NCI-H2081 treated with DMSO at 0.1 percent for 48 hours (cell line): ENCODE measurements at regions not wholly inside any gene's neighbourhood (a gene's known extent, or its start where the extent isn't known, plus 50 kb on each side); places are given as distances from the start of the nearest gene placed in this dataset.

Experiments
- DNase-seq: peaks from one replicate; lab custom pipeline; 2025; lab: John Stamatoyannopoulos, UW

DNA sequence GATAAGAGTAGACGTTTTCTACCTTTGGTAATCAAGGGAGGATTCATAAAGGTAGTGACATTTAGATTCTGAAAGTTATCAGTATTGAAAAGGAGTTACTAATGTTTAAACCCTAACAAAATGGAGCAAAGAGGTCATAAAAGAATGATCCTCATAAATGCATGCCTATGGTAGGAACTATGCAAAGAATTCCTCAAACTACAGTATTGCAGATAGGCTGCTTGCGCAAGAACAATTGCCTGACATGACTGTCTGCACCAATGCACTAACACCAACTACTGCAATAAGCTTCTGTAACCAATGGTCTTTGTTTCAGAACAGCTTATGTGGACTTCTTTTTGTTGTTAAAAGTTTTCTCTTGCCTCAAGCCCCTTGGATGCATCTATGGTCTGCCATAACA is 597.3 kb upstream of the ADGRL4 start:
- DNase-seq = no peak

DNA sequence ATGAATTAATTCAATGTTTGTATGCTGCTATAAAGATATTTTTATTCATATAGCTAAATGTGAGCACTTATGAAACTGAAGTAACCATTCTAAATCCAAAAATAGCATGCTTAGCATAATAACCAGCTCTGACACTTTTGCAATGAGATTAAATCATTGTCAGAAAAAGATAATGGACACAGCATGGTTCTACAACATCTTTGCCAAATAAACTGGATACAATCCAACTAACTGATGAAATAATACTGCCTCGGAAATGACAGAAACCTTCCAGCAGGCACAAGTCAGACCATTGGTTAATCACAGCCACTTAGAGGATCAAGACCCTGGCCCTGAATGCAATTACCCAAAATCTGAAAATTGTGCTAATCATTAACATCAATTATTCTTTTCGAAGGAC is 592.7 kb upstream of the ADGRL4 start:
- DNase-seq = no peak

DNA sequence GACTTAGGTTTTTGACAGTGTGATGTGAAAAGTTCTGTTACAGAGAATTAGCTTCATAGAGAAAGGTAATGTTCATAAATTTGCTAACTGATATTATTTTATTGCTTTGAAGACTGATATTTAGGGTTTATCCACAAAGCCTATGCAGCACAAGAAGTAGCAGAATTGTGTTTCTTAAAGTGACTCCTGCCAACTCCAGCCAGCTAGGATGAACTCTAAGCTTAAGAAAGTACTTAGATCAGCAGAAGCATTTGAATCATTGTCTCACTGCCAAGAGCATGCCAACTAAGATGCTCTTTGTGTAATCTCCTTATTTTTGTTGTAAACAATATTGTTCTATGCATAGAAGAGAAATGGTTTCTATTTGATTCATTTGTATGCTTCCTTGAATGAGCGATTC is 589.4 kb upstream of the ADGRL4 start:
- no peak for DNase-seq

DNA sequence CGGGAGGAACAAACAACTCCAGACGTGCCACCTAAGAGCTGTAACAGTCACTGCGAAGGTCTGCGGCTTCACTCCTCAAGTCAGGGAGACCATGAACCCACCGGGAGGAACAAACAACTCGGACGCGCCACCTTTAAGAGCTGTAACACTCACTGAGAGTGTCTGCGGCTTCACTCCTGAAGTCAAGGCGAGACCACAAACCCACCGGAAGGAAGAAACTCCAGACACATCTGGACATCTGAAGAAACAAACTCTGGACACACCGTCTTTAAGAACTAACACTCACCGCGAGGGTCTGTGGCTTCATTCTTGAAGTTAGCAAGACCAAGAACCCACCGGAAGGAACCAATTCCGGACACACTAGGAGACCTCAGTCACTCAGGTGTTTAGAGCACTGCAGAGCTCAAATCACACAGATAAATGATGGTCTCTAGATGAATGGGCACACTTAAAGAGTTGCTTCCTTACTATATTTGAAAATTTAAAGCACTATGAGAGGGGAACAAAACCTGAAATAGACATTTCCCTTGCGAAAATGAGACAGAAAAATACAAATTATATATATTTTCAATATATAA is 587.7 kb upstream of the ADGRL4 start:
- DNase-seq = no peak

DNA sequence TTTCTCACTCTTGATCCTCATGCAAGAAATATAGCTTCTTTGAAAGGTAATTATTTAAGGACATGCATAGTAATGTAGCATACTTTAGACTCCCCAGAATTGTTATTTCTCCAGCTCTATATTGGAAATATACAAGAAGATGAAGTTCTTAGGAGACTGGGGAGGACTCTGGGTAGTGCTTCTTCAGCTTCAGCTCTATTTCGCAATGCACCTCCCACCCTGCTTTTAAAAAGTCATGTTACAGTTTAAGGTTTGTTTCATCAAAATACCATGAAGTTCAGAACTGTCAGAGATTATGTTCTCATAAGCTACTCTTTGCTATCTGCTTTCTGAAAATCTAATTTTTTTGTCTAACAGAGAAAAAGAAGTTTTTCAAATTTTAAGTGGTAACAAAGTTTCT is 586.2 kb upstream of the ADGRL4 start:
- no peak for DNase-seq

DNA sequence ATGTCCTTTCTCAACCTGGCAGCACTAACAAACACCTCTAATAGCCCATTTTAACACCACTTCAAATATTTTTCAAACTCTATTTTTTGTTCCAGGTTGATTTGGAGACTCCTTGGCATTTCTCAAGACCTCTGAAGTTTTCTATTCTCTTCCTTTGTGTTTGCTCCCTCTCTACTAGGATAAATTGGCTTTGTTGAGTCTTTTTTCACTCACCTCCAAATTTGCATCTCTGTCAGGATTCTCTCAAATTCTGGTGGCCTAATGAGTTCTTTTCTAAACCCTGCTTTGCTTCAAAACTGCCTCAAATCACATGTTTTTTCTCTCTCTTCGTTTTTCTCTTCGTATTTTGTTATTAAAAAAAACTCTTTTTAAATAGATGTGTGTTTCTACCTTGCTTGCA is 582.2 kb upstream of the ADGRL4 start:
- no peak for DNase-seq

DNA sequence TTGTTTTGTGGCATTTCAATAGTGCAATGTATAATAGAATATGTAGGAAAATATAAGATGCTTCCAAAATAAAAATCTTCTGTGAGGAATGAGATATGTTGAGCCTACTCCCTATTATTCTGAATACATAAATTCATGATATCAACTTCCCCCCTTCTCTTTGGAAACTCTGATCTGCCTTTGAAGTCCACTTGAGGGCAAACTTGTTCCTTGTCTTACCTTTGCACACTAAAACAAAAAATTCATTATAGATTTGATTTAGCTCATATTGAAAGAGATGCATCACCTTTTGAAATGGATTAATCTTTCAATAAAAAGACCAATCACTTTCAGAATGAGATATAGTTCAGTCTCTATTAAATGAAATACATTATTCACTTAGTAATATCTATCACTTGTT is 580.7 kb upstream of the ADGRL4 start:
- no peak for DNase-seq

DNA sequence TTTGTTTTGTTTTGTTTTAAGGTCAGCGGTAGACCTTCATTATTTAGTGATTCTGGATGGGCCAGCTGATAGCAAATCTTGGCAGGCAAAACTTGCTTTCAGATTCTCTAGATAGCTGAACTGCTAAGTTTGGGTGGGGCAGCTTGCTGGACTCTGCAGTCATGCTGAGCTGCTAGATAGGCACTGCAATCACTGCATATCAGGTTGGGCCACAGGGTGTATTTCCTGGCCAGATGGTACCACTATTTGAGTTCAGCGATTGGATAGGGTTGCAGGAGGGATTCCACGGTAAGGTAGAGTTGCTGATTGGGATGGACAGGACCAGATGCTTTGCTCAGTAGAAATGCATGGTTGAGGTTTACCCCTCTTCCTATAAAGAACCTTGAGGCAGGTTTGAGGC is 579.3 kb upstream of the ADGRL4 start:
- DNase-seq = no peak

DNA sequence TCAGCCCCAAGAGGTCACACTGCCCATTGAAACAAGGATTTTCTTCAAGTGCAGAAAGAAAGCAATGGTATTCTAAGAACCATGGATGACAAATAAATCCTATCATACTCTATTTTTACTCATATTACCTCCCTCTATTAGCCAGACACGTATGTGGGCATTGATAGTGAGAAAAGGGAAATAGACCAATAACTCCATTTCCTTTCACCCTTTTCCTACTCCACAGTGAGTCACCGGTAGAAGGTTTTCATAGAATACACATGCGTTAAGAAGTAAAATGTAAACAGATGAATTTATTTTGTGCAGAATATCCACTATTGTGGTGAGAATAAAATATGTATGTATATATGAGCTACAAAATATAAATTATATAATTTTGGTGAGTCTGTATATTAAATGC is 568.9 kb upstream of the ADGRL4 start:
- no peak for DNase-seq

DNA sequence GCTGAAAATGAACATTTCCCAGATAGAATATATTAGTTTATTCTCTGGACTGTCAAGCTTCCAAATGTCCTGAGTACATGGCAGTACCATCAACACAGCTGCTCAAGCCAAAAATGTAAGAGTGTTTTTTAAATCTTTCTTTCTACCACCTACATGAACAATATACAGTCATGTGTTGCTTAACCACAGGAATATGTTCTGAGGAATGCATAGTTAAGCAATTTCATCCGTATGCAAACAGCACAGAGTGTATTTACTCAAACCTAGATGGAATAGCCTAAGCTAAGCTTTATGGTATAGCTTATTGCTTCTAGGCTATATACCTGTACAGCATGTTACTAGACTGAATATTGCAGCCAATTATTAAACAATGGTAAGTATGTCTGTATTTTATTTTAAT is 561.9 kb upstream of the ADGRL4 start:
- DNase-seq = no peak

DNA sequence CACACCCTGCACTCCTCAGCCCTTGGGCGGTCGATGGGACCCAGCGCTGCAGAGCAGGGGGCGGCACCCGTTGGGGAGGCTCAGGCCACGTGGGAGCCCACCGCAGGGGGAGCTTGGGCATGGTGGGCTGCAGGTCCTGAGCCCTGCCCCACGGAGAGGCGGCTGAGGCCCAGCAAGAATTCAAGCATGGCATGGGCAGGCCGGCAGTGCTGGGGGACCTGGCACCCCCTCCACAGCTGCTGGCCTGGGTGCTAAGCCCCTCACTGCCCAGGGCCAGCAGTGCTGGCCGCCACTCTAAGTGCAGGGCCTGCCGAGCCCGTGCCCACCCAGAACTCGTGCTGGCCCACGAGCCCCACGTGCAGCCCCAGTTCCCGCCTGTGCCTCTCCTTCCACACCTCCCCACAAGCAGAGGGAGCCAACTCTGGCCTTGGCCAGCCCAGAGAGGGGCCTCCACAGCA is 555.0 kb upstream of the ADGRL4 start:
- no peak for DNase-seq

DNA sequence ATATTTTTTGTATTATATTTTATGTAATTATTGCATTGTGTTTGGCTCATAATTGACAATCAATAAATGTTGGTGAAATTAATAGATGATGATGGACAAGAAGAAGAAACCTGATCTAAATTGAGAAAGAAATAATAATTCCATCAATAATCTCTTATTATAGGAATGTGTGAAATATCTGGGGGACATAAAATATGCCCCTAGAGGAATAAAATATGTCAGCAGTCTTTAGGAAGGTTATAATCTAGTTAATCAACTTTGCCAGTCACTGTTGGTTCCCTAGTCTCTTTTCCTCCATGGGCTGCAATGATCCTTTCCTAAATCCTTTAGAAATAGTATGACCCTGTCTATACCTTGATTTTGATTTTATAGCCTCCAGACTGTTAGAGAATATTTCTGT is 549.7 kb upstream of the ADGRL4 start:
- DNase-seq = no peak

DNA sequence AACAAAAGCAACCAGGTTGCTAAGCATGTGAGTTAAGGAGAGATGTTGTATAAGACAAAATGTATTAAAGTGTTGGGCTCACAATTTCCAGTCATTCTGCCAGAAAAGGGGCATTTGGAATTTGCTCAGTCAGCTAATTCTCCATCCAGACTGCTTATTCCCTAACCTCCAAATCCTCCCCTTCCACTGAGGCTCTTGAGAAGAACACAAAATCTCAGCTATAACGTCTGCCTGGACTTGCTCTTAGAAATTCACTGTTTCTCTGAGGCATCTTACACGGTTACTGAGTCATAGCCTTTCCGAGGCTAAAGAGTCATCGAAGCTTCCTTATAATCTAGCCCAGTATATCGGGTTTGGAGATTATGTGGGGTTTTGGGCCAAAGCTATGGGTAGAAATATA is 548.2 kb upstream of the ADGRL4 start:
- DNase-seq = no peak

DNA sequence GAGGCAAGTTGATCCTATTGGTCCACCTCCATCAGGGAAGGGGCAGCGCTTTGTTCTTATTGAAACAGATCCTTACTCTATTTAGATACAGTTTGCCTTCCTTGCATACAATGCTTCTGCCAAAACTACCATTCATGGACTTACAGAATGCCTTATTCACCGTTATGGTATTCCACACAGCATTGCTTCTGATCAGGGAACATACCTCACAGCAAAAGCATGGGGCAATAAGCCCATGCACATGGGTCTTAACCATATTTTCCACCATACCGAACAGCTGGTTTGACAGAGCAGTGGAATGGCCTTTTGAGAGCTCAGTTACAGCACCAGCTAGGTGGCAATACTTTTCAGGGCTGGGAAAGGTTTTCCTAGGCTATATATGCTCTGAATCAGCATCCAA is 544.8 kb upstream of the ADGRL4 start:
- DNase-seq = no peak

DNA sequence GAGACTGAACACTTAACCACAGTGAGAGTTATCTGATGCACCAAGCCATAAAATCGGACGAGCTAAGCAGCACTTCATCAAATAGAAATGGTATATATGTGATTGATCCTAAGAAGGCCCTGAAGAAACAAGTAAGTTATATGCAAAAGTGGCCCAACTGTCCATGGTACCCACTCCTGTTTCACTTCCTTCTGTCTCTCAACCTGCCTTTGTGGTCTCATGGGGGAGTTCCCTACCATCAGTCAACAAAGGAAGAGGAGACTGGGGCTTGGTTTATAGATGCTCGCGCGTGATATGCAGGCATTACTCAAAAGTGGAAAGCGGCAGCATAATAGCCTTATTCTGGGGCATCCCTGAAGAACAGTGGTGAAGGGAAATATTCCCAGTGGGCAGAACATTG is 543.9 kb upstream of the ADGRL4 start:
- DNase-seq = no peak

DNA sequence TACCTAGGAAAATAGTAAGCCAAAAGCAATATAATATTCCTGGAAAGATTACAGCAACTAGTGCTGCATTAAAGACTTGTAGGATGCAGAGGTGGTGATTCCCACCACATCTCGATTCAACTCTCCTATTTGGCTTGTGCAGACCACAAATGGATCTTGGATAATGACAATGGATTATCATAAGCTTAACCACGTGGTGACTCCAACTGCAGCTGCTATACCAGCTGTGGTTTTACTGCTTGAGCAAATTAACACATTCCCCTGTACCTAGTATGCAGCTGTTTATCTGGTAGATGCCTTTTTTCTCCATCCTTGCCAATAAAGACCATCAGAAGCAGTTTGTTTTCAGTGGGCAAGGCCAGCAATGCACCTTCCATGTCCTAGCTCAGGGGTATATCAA is 542.7 kb upstream of the ADGRL4 start:
- DNase-seq = no peak

DNA sequence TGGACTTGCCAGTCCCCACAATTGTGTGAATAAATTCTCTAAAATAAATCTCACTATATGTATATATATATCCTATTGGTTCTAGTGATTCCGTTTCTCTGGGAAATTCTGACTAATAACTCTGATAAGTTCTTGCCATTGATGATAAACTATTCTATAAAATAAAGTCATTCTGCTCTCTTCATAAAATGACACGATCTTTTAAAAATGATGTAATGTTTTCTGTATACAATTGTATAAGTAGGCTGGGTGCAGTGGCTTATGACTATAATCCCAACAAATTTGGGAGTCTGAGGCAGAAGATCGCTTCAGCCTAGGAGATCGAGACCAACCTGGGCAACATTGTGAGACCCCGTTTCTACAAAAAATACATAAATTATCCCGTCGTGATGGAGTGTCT is 541.0 kb upstream of the ADGRL4 start:
- no peak for DNase-seq

DNA sequence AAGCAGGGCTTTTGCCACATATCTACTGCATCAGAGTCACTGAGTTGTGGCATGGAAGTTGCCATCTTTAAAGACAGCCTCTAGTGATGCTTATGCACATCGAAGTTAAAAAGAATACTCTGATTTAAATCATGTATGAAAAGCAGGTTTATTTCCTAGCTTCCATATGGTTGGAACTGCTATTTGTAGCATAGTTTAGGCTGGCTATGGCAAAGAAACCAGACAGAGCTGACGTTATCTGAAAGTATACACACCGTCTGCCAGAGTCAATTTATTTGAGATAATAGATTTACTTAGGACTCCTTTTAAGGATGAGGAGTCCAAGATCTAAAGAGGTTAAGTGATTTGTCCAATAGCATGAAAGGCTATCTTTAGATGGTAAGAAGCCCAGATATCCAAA is 536.9 kb upstream of the ADGRL4 start:
- DNase-seq = no peak

DNA sequence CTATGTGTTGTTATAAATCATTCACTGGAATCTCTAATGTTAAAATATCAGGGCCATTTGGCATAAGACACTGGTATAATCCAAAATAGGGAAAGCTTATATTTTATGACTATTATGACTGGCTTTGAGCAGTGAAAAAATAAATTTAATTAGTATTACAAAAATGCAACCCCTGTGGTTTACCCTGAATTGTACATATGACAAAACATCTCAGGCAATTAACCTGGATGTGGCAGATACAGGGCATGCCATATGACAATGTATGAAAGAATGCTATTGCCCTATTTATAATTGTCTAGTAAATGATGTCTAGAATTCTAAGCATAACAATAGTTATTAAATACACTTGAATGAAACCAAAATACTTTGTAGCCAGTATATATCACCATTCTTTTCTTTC is 532.5 kb upstream of the ADGRL4 start:
- DNase-seq = no peak

DNA sequence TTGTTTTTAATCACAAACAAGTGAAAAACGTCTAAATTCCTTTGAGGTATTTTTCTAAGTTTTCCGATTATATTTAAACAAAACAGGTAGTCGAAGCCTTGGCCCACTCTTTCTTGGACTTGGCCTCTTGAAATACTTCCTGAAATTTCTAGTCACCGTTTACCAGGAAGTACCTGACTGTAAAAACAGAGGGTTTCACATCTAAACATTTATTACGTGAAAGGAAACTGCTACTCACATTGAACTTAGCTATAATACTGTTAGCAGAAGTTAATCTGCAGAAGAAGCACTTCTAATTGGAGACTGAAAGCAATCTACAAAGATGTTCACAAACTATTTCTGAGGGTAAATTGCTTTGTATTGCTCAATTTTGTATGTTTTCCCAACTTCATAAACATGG is 526.0 kb upstream of the ADGRL4 start:
- no peak for DNase-seq

DNA sequence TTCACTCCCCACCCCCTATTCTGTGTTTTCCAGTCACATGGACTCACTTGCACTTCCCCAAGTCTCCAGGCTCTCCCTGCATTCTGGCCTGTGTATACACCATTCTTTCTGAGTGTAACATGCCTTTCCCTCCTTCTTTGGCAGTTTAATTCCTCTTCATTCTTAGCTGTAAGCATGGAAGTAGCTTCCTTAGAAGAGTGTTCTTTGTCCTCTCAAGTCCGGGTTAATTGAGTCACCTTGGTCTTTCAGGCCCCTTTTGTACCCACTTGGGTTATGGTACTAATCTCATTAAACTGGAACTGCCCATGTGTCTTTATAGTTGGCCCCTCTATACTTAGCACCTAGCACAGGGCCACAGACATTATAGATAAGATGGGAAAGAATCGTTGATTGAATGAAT is 525.3 kb upstream of the ADGRL4 start:
- DNase-seq = no peak

DNA sequence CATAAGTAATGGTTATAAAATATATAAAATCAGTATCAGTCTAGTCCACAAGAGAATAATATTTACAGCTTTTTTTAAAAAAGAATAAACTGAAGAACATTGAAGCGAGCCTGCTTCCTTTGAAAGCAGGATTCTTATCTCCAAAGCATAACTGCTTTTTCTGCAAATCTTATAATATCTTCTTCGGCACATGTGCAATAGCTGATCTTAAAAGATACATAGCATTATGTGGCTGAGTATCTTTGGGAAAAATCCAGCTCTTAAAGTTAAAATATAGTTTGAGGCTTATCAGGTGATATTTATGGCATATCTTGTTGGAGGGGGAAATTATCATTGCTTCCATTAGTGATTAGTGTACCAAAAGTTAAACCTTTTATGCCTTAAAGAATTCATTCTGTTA is 523.9 kb upstream of the ADGRL4 start:
- DNase-seq = no peak

DNA sequence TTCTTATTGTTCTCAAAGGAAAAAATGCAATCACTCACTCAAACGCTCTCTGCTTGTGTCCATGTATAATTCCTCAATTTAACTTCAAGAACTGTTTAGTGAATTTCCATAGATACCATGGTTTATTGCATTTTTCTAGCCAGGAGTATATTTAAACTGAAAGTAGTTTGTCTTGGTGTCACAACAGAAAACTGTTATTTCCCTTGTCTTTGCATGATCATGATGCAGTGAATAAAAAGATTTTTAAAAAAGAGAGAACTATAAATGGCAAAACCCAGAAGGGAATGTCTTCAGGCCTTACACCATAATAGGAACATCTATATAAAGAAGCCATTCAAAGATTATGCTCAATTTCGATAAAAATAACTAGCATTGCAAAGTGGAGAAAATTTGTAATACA is 523.5 kb upstream of the ADGRL4 start:
- DNase-seq = no peak

DNA sequence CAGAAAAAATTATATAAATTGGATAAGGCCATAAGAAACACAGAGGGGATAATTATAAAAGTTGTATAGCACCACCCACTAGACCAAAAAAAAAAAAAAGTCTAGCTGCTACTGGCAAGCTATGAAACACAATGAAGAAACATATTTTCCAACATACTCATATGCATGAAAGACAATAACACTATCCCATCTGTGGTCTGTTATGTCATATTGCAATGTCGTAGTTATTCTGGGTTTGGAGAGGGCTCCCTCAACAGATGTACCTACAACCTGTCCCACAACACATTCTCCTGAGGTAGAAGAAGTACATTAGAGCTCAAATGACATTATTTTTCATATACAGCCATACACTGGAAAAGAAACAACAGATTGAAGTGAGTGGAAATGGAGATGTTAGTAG is 517.6 kb upstream of the ADGRL4 start:
- no peak for DNase-seq
